ENCODE measurements at regions not wholly inside any gene's neighbourhood (a gene's known extent, or its start where the extent isn't known, plus 50 kb on each side); places are given as distances from the start of the nearest gene placed in this dataset.

DNA sequence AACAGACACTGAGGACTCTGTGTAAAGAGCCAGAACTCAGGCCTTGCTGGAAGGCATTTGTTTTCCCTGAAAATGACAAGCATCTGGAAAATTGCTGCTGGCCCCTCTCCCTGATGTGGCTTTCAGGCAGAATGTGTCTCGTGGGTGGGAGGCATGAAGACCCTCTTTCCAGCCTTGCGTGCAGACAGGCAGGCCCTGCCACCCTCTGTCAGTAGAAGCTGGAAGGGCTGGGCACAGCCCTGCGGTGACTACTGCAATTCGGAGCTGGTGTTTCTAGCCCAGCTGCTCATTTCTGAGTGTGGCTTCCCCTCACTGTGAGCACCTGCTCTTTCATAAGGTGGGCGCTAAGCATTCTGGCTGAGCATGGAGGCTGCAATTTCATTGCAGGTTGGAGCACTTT, 349.9 kb downstream of the PTPRU start:
- 78% methylated on average over 5 of the region's 5 CpGs for WGBS
- H3K9ac ChIP-seq (ENCODE audit: low read depth in 1 of 2, low read length in 2 of 2), result no peak overlapping the region
- H3K36me3 ChIP-seq (ENCODE audit: control insufficient read depth in 4 of 4, insufficient read depth in 3 of 4, low read depth in 1 of 4, low read length in 3 of 4), result no peaks in the 10 kb centered on the region
- TF ChIP-seq, protein P1, sequence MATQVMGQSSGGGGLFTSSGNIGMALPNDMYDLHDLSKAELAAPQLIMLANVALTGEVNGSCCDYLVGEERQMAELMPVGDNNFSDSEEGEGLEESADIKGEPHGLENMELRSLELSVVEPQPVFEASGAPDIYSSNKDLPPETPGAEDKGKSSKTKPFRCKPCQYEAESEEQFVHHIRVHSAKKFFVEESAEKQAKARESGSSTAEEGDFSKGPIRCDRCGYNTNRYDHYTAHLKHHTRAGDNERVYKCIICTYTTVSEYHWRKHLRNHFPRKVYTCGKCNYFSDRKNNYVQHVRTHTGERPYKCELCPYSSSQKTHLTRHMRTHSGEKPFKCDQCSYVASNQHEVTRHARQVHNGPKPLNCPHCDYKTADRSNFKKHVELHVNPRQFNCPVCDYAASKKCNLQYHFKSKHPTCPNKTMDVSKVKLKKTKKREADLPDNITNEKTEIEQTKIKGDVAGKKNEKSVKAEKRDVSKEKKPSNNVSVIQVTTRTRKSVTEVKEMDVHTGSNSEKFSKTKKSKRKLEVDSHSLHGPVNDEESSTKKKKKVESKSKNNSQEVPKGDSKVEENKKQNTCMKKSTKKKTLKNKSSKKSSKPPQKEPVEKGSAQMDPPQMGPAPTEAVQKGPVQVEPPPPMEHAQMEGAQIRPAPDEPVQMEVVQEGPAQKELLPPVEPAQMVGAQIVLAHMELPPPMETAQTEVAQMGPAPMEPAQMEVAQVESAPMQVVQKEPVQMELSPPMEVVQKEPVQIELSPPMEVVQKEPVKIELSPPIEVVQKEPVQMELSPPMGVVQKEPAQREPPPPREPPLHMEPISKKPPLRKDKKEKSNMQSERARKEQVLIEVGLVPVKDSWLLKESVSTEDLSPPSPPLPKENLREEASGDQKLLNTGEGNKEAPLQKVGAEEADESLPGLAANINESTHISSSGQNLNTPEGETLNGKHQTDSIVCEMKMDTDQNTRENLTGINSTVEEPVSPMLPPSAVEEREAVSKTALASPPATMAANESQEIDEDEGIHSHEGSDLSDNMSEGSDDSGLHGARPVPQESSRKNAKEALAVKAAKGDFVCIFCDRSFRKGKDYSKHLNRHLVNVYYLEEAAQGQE (IDR thresholded peaks at IDR 0.05), result no peak
- TF ChIP-seq FOXA2 (IDR thresholded peaks at IDR 0.05) (no peak), JUND (IDR thresholded peaks at IDR 0.05) (no peak), ATF3 (IDR thresholded peaks at IDR 0.05) (no peak)
- no peak overlapping the region for H3K27ac ChIP-seq (ENCODE audit: low read depth in 1 of 2, low read length in 2 of 2)
- H3K4me1 ChIP-seq (ENCODE audit: control insufficient read depth in 4 of 4, insufficient read depth in 4 of 4, low read length in 3 of 4), result no peaks in the 10 kb centered on the region
- no peak for DNase-seq (ENCODE audit: low spot score)
- no peak overlapping the region for H3K4me3 ChIP-seq (ENCODE audit: low read depth in 1 of 3, low read length in 3 of 3)
- H3K9me3 ChIP-seq (ENCODE audit: control insufficient read depth in 4 of 4, low read length in 3 of 4), result no peaks in the 10 kb centered on the region
- no peaks in the 10 kb centered on the region for H3K27me3 ChIP-seq (ENCODE audit: control insufficient read depth in 4 of 4, insufficient read depth in 4 of 4, low read length in 3 of 4)

- Histone ChIP-seq H3K36me3 (ENCODE audit: control insufficient read depth in 4 of 4, insufficient read depth in 3 of 4, low read depth in 1 of 4, low read length in 3 of 4) (no peaks in the 10 kb centered on the region), H3K27me3 (ENCODE audit: control insufficient read depth in 4 of 4, insufficient read depth in 4 of 4, low read length in 3 of 4) (no peaks in the 10 kb centered on the region), H3K4me1 (ENCODE audit: control insufficient read depth in 4 of 4, insufficient read depth in 4 of 4, low read length in 3 of 4) (no peaks in the 10 kb centered on the region), H3K27ac (ENCODE audit: low read depth in 1 of 2, low read length in 2 of 2) (no peak overlapping the region), H3K9ac (ENCODE audit: low read depth in 1 of 2, low read length in 2 of 2) (no peak overlapping the region), H3K9me3 (ENCODE audit: control insufficient read depth in 4 of 4, low read length in 3 of 4) (no peaks in the 10 kb centered on the region), H3K4me3 (ENCODE audit: low read depth in 1 of 3, low read length in 3 of 3) (no peak overlapping the region)
- 80% methylated on average over 6 of the region's 6 CpGs for WGBS
- DNase-seq (ENCODE audit: low spot score), result no peak
- TF ChIP-seq JUND (IDR thresholded peaks at IDR 0.05), result no peak
- no peak for TF ChIP-seq MAX (IDR thresholded peaks at IDR 0.05)
These were observed 349.3 kb downstream of the PTPRU start for GRCh38 chr1:29585656-29586055.

GRCh38 chr1:29585201-29585600, 348.9 kb downstream of the PTPRU start:
- no peaks in the 10 kb centered on the region for H3K9me3 ChIP-seq (ENCODE audit: control insufficient read depth in 4 of 4, low read length in 3 of 4)
- no peaks in the 10 kb centered on the region for H3K4me1 ChIP-seq (ENCODE audit: control insufficient read depth in 4 of 4, insufficient read depth in 4 of 4, low read length in 3 of 4)
- H3K27me3 ChIP-seq (ENCODE audit: control insufficient read depth in 4 of 4, insufficient read depth in 4 of 4, low read length in 3 of 4), result no peaks in the 10 kb centered on the region
- 78% methylated on average over 7 of the region's 7 CpGs for WGBS
- H3K27ac ChIP-seq (ENCODE audit: low read depth in 1 of 2, low read length in 2 of 2), result no peak overlapping the region
- DNase-seq (ENCODE audit: low spot score), result no peak
- H3K4me3 ChIP-seq (ENCODE audit: low read depth in 1 of 3, low read length in 3 of 3), result no peak overlapping the region
- H3K36me3 ChIP-seq (ENCODE audit: control insufficient read depth in 4 of 4, insufficient read depth in 3 of 4, low read depth in 1 of 4, low read length in 3 of 4), result no peaks in the 10 kb centered on the region
- H3K9ac ChIP-seq (ENCODE audit: low read depth in 1 of 2, low read length in 2 of 2), result no peak overlapping the region
- TF ChIP-seq FOXA1 (IDR thresholded peaks at IDR 0.05), result no peak
- no peak for TF ChIP-seq HNF4A (conservative IDR thresholded peaks at IDR 0.05)
- TF ChIP-seq MAX (IDR thresholded peaks at IDR 0.05), result no peak
- TF ChIP-seq TAF1 (conservative IDR thresholded peaks at IDR 0.05), result no peak
- no peak for TF ChIP-seq CTCF (IDR thresholded peaks at IDR 0.05; ENCODE audit: low read depth, low read length, missing input control)
- TF ChIP-seq GABPA (IDR thresholded peaks at IDR 0.05 in 1 of 2, conservative IDR thresholded peaks at IDR 0.05 in 1 of 2), result no peak
- no peak for TF ChIP-seq NR2F2 (IDR thresholded peaks at IDR 0.05)
- TF ChIP-seq YY1 (IDR thresholded peaks at IDR 0.05), result no peak
- TF ChIP-seq RXRA (IDR thresholded peaks at IDR 0.05), result no peak
- TF ChIP-seq FOXA2 (IDR thresholded peaks at IDR 0.05), result no peak
- TF ChIP-seq RAD21 (IDR thresholded peaks at IDR 0.05), result no peak
- TF ChIP-seq EGR1 (IDR thresholded peaks at IDR 0.05; ENCODE audit: low read depth in 2 of 2), result no peak
- no peak for TF ChIP-seq HNF4G (IDR thresholded peaks at IDR 0.05)
- no peak for TF ChIP-seq ZBTB33 (IDR thresholded peaks at IDR 0.05)
- no peak for TF ChIP-seq SP1 (IDR thresholded peaks at IDR 0.05)
- TF ChIP-seq, protein P1 (IDR thresholded peaks at IDR 0.05), result no peak
